Myocyte (in vitro differentiated cells): ENCODE measurements at regions not wholly inside any gene's neighbourhood (a gene's known extent, or its start where the extent isn't known, plus 50 kb on each side); places are given as distances from the start of the nearest gene placed in this dataset.

Source experiments
- DNase-seq: peaks from one replicate; pipeline ENCODE4 v3.0.0-alpha.2; 2012; ENCODE audit warnings: low read depth

DNA sequence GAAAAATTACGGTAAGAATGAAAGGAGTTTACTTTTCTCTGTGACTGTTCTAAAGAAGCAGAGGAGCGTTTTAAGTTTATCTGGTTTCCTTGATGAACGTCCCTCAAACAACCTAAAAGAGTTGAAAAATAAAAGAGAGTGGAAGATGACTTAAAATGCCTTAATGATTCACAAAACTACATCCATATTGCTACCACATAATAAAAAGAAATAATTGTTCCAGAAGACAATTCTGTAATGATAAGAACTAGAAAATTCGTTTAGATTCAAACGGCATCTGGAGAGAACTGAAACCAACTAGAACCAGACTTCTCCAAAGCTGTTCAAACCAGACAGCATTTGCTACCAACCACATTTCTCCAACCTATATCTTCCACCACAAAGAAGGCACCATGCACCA is 68.1 kb downstream of the TEKT4 start:
- DNase-seq: no peak

DNA sequence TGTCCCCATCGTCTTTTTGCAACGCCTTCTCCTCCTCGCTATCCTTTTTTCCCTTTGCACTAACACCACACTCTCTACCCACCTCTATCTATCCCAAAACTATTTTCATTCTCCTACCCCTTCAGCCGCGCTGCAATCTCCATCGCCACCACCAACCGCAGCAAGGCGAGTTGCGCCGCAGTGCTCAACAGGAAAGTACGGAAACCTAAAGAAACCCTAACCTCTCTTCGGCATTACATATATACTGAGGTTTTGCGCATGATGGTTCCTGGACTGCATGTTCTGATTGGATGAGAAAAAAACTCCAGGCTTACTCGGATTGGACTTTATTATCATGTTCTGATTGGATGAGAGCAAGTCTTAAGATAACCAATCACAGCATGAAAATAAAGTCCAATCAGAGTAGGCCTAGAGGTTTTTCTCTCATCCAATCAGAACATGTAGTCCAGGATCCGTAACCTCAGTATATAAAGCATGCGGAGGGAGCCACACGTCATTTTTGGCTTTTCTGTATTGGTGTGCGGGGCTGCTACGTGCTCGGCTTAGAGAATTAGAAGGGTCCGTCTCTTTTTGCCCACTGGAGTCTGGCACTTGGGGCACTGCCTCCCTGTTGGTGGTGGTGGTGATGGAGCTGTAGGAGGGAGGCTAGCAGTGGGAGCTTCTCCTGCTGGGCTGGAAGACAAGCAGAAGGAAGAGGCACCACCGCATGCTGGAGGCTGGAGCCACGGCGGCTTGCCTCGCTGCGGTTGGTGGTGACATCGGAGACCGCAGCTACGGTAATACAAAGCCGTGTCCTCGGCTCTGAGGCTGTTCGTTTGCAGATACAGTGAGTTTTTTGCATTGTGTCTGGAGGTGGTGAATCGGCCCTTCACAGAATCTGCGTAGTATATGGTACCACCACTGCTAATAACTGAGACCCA is 76.1 kb downstream of the TEKT4 start:
- no peak for DNase-seq

- DNase-seq: no peak
Measured at GRCh38 chr2:94955702-94956101, 69.8 kb upstream of the MAL start.

- DNase-seq: peak; percentile 48
Measured at GRCh38 chr2:94956797-94957391, 68.6 kb upstream of the MAL start.

DNA sequence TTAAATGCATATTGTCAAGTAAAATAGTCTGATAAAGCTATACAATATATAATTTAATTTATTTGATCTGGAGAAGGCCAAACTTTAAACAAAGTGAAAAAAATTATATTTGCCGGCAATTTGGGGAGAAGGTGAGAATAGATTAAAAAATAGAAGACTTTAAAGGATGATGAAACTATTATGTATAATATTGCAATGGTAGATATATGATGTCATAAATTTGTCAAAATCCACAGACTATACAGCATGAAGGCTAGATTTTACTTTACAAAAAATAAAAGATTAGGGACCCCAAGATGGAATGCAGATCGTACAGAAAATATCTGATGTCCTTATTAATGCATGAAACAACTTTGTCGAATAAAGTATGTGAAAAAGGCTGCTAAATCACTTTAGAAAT is 67.3 kb upstream of the MAL start:
- no peak for DNase-seq

GRCh38 chr2:94960266-94960665 is 65.2 kb upstream of the MAL start:
- DNase-seq: no peak

- no peak for DNase-seq
Measured at GRCh38 chr2:94960751-94961150, 64.8 kb upstream of the MAL start.

GRCh38 chr2:94964193-94964592 is 61.3 kb upstream of the MAL start:
- DNase-seq: no peak

GRCh38 chr2:94966689-94967088 is 58.8 kb upstream of the MAL start:
- no peak for DNase-seq

DNA sequence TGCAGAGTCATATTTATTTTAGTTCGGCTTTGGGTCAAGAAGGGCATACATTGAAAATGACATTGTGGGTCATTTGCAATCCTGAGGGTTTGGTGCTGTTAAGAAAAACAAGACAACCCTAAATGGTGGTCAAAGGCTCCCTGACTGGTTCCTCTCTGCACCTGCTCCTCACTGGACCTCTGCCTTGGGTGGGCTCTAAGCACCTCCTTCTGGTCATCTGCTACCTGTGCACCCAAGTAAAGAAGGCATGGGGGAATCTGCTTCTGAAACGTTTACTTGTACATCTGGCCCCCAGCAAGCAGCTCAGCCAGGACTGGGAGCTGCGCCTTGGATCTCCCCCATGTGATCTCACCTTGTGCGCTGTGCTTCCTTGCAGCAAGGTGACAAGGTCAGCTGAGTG is 55.2 kb upstream of the MAL start:
- no peak for DNase-seq
